NCI-H2227 treated with DMSO at 0.1 percent for 48 hours (cell line): ENCODE measurements at regions not wholly inside any gene's neighbourhood (a gene's known extent, or its start where the extent isn't known, plus 50 kb on each side); places are given as distances from the start of the nearest gene placed in this dataset.
"Not testable (repeated sequence)": the region's sequence is repeated elsewhere in the genome, so short reads cannot be mapped to it uniquely, and the experiment has no call there.

Experiments used
- DNase-seq: peaks from one replicate; lab custom pipeline; 2025; lab: John Stamatoyannopoulos, UW

DNA sequence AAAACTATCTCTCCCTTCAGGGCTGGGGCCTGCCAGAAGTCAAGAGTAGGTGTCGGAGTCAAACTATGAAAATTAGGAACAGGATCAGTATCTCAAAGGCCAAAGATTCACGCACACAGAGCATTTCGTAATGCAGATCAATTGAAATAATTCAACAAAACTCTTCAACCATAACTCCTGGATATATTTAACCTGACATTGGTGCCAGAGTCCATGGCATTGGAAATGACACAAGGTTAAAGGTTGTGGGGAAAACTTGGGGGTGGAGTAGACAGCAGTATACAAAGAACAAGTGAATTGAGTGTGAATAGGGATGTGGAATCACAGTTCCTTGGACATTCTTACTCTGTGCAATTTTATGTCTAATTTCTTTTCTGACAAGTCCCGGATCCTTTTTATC, 788.0 kb upstream of the GYPC start:
- no peak for DNase-seq

DNA sequence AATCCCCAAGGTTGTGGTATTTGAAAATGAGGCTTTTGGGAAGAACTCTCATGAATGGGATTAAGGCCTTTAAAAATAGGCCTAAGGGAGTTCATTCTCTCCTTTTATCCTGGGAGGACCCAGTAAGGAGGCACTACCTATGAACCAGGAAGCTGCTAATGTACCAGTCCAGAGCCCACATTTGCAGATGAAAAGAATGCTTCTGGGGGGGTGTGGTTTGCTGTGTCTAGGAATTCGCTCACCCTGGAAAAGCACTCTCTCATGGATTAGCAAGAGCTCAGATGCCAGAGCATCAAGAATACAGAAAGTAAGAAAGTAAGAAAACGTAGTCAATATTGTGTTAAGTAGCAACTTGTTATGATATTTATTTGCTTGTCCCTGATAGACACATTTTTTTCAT, 785.7 kb upstream of the GYPC start:
- DNase-seq, result no peak

DNA sequence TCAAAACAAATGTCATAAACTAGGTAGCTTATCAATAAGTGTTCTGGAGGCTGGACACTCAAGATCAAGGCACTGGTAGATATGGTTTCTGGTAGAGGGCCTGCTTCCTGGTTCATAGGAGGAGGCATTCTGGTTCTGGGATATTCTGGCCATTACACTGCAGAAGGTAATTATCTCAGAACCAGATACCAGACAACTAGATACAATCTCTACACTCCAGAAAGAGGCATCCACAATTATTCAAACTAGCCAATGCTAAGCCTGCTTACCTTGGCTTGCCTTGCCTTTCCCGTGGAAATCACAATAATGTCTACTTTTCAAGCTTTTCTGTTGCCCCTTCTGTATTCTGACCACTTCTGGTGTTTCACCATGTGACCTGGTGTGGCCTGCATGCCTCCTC, 785.2 kb upstream of the GYPC start:
- DNase-seq, result no peak

DNA sequence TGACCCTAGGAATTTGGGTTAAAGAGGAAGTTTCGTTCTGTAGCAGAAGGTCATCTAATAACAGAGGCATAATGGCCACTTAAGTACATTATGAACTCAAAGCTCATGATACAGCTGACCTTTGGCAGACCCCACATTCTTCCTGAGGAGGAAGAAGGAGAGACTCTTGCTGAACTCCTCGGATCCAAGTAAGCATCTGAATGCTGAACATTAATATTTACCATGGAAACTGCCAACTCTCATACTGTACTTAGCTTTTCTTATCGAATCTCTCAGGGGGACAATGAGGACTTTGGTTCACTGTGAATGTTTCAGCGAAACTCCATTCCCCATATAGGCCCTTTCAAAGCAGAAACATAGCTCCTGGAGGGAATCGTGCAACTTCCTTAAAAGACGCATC, 781.4 kb upstream of the GYPC start:
- DNase-seq, result peak; percentile 44

DNA sequence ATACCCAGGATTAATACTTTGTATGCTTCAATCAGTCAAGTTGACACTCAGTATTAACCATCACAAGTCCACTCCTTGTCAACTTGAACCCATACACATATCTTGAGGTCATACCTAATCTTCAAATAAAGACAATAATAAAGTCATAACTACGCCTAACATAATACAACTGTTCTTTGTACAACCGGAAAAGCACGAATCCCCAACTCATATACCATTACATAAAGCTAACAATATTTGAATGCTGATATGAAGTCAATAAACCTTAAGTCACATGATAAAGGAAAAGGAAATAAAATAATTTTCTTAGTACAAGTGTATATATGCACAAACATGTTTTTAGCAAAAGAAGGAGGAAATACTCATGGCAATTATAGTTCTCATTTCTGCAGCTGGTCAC, 770.6 kb upstream of the GYPC start:
- DNase-seq, result no peak

DNA sequence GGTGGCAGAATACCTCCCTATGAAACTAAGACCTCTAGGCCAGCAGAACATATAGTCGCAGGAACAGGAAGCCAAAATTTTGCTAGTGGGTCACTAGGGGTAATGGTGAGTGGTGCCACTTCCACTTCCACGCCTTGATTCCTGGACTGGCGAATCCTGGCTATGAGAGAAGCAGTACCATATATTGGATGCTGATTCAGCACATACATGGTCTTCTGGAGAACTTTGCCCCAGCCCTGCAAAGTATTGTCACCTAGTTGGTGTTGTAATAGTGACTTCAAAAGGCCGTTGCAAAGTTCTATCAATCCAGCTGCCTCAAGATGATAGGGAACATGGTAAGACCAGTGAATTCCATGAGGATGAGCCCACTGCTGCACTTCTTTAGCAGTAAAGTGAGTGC, 769.8 kb upstream of the GYPC start:
- no peak for DNase-seq

DNA sequence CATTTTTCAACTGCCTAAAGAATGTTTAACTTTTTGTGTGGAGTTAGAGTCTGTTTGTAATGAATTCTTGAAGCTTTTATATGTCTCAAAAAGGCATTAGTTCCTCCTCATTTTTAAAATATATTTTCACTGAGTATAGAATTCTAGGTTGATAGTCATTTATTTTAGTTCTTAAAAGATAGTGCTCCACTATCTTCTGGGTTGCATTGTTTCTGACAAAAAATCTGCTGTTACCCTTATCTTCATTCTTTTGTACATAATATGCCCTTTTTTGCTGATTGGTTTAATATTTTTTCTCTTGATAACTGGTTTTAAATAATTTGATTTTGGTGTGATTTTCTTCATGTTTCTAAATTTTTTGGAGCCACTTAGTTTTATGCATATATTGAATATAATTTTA, 754.7 kb upstream of the GYPC start:
- DNase-seq, result no peak

DNA sequence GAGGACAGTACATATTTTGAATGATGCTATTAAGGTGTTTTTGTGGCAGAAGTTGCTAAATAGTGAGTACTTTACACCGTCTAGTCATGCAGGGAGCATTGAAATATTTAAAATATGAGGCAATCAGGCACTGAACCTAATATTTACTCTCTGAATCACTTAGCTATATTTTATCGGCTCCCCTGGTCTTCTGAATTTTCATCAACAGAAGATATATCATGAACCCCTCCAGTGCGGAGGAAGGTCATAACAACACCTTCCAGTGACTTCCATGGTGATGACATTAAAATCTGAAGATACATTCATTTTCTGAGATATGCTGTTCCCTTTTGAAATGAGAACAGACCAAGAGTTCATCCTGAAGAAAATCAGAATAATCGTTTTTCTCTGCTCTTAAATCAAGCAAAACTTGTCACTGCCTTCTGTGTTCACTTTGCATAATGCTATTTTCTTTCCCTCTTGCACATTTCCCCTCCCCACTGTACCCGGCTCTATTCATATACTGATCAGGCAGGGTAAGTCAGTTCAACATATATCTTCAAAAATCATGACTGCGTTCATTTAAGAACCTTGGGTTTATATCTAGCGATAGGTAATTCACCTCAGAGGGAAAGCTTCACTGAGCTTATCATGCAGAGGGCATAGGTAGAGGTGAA, 729.9 kb upstream of the GYPC start:
- DNase-seq, result peak; percentile 80

DNA sequence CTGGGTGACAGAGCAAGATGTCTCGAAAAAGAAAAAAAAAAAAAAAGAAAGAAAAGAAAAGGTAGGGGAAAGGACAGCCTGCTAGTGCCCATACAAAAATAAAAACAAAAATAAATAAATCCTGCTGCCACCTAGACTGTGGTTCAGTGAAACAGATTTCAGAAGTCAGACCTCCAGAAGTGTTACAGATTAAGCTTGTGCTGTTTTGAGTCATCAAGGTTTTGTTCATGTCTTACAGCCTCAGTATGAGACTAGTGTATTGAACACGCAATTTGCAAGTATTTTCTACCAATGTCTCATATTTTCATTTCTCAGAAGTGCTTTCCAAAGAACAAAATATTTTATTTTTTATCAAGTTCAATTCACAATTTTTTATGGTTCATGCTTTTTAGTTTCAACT, 720.4 kb upstream of the GYPC start:
- DNase-seq, result no peak

DNA sequence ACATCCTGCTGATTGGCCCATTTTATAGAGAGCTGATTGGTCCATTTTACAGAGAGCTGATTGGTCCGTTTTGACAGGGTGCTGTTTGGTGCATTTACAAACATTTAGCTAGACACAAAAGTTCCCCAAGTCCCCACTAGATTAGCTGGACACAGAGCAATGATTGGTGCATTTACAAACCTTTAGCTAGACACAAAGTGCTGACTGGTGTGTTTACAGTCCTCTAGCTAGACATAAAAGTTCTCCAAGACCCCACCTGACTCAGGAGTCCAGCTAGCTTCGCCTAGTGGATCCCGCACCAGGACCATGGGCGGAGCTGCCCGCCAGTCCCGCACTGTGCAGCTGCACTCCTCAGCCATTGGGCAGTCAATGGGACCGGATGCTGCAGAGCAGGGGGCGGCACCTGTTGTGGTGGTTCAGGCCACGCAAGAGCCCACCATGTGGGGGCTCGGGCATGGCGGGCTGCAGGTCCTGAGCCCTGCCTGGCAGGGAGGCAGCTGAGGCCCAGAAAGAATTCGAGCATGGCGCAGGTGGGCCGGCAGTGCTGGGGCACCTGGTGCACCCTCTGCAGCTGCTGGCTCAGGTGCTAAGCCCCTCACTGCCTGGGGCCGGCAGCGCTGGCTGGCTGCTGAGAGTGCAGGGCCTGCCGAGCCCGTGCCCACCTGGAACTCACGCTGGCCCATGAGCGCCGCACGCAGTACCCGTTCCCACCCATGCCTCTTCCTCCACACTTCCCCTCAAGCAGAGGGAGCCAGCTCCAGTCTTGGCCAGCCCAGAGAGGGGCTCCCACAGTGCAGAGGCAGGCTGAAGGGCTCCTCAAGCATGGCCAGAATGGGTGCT, 713.2 kb upstream of the GYPC start:
- DNase-seq, result no peak

DNA sequence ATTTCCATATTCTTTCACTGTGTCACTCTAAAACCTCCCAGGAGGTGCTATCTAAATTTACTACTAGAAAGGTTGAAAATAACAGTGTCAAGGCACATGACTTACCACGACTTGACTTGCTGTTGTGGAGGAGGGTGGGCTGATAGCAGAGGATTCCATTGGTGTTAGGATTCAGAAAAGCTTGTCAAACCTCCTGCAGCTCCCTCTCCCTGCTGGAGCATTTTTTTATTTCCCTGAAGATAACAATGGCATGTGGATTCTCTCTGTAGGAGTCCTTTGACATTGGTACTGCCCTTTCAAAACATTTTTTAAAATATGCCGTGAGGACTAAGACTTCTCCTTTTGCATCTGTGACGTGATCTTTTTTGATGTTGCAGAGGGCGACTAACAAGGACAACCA, 696.9 kb upstream of the GYPC start:
- no peak for DNase-seq

DNA sequence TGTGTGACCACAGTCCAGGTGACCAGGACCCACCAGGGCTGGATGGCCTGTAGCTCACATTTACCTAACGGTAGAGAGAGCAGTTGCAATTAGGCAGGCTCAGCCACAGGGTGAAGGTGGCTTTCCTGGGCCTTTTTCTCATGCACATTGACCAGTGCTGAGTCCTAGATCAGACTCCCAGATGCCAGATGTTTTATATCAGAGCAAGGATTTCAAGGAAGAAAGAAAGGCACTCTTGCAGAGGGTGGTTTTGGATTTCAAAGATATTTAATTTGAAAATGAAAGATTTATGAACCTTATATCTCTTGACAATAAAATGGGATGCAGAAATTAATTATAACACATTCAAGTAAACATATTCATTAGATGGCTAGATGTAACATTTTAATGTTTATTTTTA, 694.2 kb upstream of the GYPC start:
- no peak for DNase-seq

DNA sequence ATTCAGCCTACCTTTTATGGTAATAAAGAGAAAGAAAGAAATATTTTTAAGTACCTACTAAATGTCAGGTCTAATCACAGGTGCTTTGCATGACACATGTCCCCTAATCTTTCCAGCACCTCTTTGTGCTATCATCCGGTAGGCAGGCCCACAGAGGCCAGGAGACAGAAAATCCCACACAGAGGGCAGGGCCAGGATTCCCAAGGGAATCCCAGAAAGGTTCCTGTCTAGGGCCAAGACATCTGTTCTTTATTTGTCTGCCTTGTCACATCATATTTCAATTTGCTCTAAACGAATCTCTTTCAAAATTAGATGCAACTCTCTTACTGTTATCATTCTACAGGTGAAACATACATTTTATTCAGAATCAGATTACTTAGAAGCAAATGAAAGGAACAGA, 676.1 kb upstream of the GYPC start:
- no peak for DNase-seq

DNA sequence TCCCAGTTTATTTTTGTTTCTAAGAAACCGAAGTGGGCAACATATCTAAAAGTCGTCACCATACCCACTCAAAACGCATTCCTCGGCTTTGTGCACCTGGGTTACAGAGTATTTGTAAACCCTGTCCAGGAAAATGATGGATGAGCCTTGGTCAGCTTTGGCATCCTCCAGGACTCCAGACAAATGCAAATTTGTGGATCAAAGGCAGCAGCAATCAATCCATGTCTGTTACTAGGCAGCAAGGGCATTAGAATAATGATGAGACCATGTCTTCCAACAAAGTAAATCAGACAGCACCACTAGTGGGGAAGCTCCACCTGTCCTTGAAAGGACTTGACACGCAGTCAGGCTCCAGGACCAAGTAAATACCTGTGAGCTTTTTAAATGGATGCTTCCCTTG, 672.6 kb upstream of the GYPC start:
- DNase-seq, result no peak

DNA sequence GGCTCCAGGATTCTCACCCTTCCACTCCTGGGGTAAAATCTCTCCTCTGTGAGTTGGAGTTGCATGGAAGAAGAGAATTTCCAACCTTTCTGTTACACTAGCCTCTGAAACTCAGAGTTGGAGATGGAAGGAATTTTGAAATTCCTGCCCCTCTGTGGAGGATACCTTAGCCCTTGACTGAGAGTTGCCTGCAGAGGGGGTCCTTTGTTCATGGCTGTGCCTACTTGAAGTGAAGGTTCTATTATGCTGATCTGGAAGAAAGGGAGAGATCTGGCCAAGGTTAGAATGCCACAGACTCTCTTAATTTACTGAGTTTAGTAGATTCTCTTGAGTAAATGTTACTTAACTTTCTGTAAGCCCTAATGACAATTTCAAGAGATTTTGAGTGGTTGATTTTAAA, 626.6 kb upstream of the GYPC start:
- DNase-seq, result no peak

DNA sequence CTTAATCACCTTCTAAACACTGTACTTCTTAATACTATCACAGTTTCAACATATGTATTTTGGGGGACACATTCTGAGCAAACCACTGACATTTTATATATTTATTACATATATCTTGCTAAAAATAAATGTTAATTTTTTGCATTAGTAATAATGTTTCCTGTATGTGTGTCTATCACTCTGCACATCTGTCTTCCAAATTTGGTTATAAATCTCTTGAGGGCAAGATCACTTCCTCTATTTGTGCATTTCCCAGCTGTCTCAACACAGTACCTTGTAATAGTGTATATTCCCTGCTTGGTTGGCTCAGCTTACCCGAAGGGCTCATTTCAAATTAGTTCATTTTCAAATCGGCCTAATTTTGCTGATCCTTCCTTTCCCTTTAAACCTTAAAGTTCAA, 617.1 kb upstream of the GYPC start:
- DNase-seq, result no peak

DNA sequence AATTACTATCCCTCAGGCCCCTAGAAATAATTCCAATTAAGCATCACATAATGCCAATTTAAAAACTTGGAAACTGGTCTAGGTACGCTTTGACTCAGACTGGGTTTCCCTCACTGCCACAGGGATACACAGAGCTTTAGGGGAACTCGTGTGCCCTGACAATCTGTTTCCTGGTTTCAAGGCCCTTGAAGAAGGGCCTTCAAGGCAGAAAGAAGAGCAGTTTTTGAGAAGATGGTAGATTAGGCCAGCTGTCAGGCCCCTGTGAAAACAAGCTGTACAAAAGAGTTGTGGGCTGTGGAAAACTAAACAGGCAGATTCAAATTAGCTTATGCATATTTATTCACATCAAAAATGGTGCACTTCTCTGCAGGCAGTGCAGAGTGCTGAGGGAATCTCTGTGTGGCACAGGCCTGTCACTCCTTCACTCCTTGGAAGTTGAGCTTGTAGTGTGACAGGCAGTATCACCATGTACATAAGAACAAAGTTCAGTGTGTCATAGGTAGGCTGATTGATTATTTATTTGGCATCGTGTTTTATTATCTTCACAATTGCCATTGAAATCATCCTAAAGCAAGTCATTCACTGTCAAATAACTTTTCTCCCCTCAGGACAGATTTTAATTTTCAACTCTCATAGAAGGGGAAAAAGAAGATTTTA, 614.4 kb upstream of the GYPC start:
- DNase-seq, result no peak

DNA sequence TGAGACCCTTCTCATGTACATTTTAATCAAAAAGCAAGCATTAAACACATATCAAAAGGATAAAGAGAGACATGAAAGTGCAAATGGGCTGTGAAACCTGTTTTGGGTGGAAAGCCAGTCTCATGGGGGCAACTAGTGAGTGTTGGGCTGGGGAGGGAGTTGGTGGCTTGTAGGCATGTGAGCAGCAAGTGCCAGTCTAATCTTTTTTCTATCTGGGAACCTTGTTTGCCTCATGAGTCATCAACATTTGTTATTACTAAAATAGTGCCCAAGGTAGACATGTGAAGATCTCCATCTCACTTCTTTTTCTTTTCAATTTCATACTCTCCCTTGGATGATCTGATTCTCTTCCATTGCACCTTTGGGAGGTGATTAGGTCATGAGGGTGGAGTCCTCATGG, 613.9 kb upstream of the GYPC start:
- no peak for DNase-seq

DNA sequence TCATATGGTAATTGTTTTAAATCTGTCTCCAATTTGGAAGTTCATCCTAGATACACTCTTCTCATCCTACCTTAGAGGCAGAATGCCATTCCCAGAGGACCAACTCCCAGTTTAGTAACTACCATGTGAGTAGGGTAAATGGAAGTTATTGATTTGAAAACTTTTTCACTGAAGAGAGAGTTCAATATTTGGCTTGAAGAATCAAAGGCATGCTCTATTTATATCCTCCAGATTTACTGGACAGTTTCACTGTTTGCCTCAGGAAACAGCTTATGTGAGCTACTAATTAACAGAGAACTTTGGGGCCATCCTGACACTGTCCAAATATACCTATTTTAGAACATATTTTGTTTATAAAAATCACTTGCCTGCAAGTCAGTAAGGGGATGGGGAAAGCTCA, 607.2 kb upstream of the GYPC start:
- DNase-seq, result no peak

DNA sequence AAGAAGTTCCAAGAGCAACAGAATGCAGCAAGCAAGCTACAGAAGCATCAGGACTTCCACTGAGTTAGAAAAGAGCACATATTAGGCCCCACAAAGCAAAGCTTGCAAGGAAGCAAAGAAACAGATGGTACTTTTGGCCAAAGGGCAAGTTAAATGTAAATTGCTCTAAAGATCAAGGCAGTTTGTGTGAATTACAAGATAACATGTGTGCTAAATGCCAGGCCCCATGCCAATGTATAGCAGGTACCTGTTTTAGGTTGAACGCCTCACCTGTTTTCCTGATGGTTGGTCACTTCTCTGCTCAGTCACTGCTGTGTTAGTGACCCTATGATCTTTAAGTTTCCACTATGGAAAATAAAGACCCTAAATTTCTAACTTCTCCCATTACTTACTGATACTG, 606.5 kb upstream of the GYPC start:
- no peak for DNase-seq

DNA sequence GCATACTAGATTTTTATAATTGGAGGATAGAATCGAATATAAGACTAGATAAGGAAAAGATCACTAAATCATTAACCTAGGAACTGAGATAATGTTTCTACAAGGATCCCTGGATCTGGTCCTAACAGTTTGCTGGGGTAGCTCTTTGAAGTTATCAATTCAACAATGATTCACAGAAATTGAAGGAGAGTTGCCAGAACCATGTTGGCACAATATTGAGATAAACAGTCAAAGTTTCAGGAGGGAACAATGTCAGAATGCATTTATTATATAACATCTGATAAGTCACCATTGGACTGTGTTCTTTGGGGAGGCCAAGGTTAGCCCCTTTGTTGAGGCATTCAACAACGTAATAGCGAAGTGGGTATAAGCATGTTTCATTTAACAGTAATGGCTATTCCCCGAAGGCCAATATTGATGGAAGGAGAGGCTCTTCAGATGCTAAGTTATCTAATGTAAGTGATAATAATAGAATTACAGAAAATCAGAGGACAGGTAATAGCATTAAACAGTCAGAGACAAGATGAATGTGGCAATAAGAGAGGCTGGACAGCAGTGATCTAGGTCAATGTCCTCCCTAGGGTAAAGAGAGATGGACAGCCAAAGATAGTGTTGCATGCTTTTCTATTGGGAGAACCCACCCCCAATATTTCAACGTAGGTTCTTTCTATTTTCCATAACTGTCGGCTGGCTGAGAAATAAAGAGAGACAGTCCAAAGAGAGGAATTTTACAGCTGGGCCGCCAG, 604.8 kb upstream of the GYPC start:
- DNase-seq, result no peak

DNA sequence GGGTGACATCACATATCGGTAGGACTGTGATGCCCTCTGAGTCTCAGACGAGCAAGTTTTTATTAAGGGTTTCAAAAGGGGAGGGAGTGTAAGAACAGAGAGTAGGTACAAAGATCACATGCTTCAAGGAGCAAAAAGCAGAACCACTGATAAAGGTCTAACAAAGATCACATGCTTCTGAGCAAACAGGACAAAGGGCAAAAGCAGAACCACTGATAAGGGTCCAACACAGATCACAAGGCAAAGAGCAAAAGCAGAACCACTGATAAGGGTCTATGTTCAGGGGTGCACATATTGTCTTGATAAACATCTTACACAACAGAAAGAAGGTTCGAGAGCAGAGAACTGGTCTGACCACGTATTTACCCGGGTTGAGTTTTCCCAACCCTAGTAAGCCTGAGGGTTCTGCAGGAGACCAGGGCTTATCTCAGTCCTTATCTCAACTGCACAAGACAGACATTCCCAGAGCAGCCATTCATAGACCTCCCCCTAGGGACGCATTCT, 604.2 kb upstream of the GYPC start:
- not testable (repeated sequence) for DNase-seq
